22Rv1 (cell line): ENCODE measurements at regions not wholly inside any gene's neighbourhood (a gene's known extent, or its start where the extent isn't known, plus 50 kb on each side); places are given as distances from the start of the nearest gene placed in this dataset.

Experiments used
- ZFX ChIP-seq: fragments of 450-650 bp; IDR thresholded peaks from 2 replicates; pipeline ENCODE4 v1.6.1; 2017; ENCODE audit warnings: antibody characterized with exemption, borderline replicate concordance
- TF ChIP-seq, protein P1 (sequence below): fragments of 450-650 bp; IDR thresholded peaks from 2 replicates; pipeline ENCODE4 v1.5.1; 2017; ENCODE audit warnings: mild to moderate bottlenecking

DNA sequence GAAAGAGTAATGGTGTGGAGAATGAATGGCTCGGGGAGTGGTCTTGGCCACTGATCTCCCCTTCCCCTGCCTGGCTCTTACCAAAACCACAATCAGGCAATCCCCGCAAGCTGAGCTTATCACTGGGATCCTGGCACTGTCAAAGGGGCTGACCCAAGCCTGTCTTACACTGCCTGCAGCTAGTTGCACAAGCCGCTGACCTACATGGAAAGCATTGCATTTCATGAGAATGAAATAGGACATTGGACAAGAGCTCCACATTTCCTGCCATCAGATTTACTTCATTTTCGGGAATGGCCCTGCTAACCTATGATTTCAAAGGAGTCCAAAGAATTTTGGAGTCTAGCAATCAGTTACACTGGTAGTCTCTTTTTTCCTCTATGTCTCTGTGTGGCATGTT is 146.4 kb downstream of the PCTP start:
- TF ChIP-seq, protein P1, sequence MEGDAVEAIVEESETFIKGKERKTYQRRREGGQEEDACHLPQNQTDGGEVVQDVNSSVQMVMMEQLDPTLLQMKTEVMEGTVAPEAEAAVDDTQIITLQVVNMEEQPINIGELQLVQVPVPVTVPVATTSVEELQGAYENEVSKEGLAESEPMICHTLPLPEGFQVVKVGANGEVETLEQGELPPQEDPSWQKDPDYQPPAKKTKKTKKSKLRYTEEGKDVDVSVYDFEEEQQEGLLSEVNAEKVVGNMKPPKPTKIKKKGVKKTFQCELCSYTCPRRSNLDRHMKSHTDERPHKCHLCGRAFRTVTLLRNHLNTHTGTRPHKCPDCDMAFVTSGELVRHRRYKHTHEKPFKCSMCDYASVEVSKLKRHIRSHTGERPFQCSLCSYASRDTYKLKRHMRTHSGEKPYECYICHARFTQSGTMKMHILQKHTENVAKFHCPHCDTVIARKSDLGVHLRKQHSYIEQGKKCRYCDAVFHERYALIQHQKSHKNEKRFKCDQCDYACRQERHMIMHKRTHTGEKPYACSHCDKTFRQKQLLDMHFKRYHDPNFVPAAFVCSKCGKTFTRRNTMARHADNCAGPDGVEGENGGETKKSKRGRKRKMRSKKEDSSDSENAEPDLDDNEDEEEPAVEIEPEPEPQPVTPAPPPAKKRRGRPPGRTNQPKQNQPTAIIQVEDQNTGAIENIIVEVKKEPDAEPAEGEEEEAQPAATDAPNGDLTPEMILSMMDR, result no peak
- TF ChIP-seq ZFX, result no peak
